ENCODE measurements at regions not wholly inside any gene's neighbourhood (a gene's known extent, or its start where the extent isn't known, plus 50 kb on each side); places are given as distances from the start of the nearest gene placed in this dataset.

- no peaks in the 10 kb centered on the region for H3K27me3 ChIP-seq (ENCODE audit: control insufficient read depth, insufficient read depth, low read length, poor library complexity, severe bottlenecking)
- TF ChIP-seq CTCF (conservative IDR thresholded peaks at IDR 0.05) = no peak
- WGBS, 2 experiments (ENCODE audit: insufficient coverage in 1 of 2, insufficient read length in 1 of 2) = 81 to 85% methylated on average over 8 to 10 of the region's 10 CpGs
- Mint-ChIP-seq H3K27me3 (ENCODE audit: insufficient read depth) (no peaks in the 10 kb centered on the region), H3K27ac (no peak overlapping the region), H3K36me3 (ENCODE audit: low read depth) (no peaks in the 10 kb centered on the region), H3K4me1 (no peaks in the 10 kb centered on the region), H3K4me3 (no peak overlapping the region), H3K9me3 (no peaks in the 10 kb centered on the region)
- no peak for DNase-seq
- no peak overlapping the region for H3K27ac ChIP-seq (ENCODE audit: low read depth, low read length)
- H3K9ac ChIP-seq (ENCODE audit: extremely low read depth, low read length, poor library complexity, severe bottlenecking) = no peak overlapping the region
- H3K4me1 ChIP-seq (ENCODE audit: control insufficient read depth, insufficient read depth, low read length) = no peaks in the 10 kb centered on the region
- H3K36me3 ChIP-seq (ENCODE audit: control insufficient read depth, insufficient read depth, low read length) = no peaks in the 10 kb centered on the region
- no peak overlapping the region for H3K4me3 ChIP-seq (ENCODE audit: low read length)
- H3K9me3 ChIP-seq (ENCODE audit: control insufficient read depth, low read length) = no peaks in the 10 kb centered on the region
These were observed 105.2 kb upstream of the FOXC1 start for GRCh38 chr6:1504465-1504864.

GRCh38 chr6:1507251-1507650 is 102.5 kb upstream of the FOXC1 start:
- Mint-ChIP-seq H3K9me3 (no peaks in the 10 kb centered on the region), H3K36me3 (ENCODE audit: low read depth) (no peaks in the 10 kb centered on the region), H3K27me3 (ENCODE audit: insufficient read depth) (no peaks in the 10 kb centered on the region), H3K4me1 (no peaks in the 10 kb centered on the region), H3K27ac (no peak overlapping the region), H3K4me3 (no peak overlapping the region)
- Histone ChIP-seq H3K9me3 (ENCODE audit: control insufficient read depth, low read length) (no peaks in the 10 kb centered on the region), H3K27me3 (ENCODE audit: control insufficient read depth, insufficient read depth, low read length, poor library complexity, severe bottlenecking) (no peaks in the 10 kb centered on the region), H3K9ac (ENCODE audit: extremely low read depth, low read length, poor library complexity, severe bottlenecking) (no peak overlapping the region), H3K36me3 (ENCODE audit: control insufficient read depth, insufficient read depth, low read length) (no peaks in the 10 kb centered on the region), H3K27ac (ENCODE audit: low read depth, low read length) (no peak overlapping the region), H3K4me1 (ENCODE audit: control insufficient read depth, insufficient read depth, low read length) (no peaks in the 10 kb centered on the region), H3K4me3 (ENCODE audit: low read length) (no peak overlapping the region)
- WGBS, 2 experiments (ENCODE audit: insufficient coverage in 1 of 2, insufficient read length in 1 of 2) = 96 to 100% methylated on average over 2 to 5 of the region's 6 CpGs
- DNase-seq = no peak
- no peak for TF ChIP-seq CTCF (conservative IDR thresholded peaks at IDR 0.05)

GRCh38 chr6:1509241-1509640 is 100.5 kb upstream of the FOXC1 start:
- Mint-ChIP-seq H3K4me1 (no peaks in the 10 kb centered on the region), H3K4me3 (no peak overlapping the region), H3K9me3 (no peaks in the 10 kb centered on the region), H3K36me3 (ENCODE audit: low read depth) (no peaks in the 10 kb centered on the region), H3K27me3 (ENCODE audit: insufficient read depth) (no peaks in the 10 kb centered on the region), H3K27ac (no peak overlapping the region)
- Histone ChIP-seq H3K27me3 (ENCODE audit: control insufficient read depth, insufficient read depth, low read length, poor library complexity, severe bottlenecking) (no peaks in the 10 kb centered on the region), H3K27ac (ENCODE audit: low read depth, low read length) (no peak overlapping the region), H3K4me3 (ENCODE audit: low read length) (no peak overlapping the region), H3K4me1 (ENCODE audit: control insufficient read depth, insufficient read depth, low read length) (no peaks in the 10 kb centered on the region), H3K9me3 (ENCODE audit: control insufficient read depth, low read length) (no peaks in the 10 kb centered on the region), H3K36me3 (ENCODE audit: control insufficient read depth, insufficient read depth, low read length) (no peaks in the 10 kb centered on the region), H3K9ac (ENCODE audit: extremely low read depth, low read length, poor library complexity, severe bottlenecking) (no peak overlapping the region)
- WGBS, 2 experiments (ENCODE audit: insufficient coverage in 1 of 2, insufficient read length in 1 of 2) = 85 to 87% methylated on average over 4 of the region's 4 CpGs
- TF ChIP-seq CTCF (conservative IDR thresholded peaks at IDR 0.05) = no peak
- DNase-seq = no peak
